ENCODE measurements at regions not wholly inside any gene's neighbourhood (a gene's known extent, or its start where the extent isn't known, plus 50 kb on each side); places are given as distances from the start of the nearest gene placed in this dataset.

DNA sequence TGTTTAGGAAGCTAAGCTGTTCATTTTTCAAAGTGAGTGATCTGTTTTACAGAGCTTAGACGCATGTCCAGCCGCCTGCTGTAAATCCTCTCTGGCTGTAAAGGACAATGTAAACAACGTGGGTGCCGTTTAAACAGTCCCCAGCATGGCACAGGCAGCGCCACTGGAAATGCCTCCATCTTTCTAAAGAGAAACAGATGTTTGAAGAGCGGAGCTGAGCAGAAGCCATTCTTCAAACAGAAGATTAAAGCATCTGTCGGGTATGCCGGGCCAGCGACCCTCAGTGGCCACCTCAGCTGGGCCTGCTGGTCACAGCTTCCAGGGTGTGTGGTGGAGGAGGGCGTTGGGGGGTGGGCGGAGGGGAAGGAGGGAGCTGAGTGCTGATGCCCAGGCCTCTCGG, 138.6 kb downstream of the ERMARD start:
- TF ChIP-seq SIN3A (IDR thresholded peaks at IDR 0.05; ENCODE audit: borderline replicate concordance, low read depth, low read length) (no peak), CTCF (IDR thresholded peaks at IDR 0.05) (no peak), MAX (IDR thresholded peaks at IDR 0.05; ENCODE audit: low read depth) (no peak), EP300 (IDR thresholded peaks at IDR 0.05; ENCODE audit: borderline replicate concordance in 1 of 2, low read depth in 1 of 2, low read length in 1 of 2) (no peak), ELF1 (IDR thresholded peaks at IDR 0.05) (no peak), NRF1 (IDR thresholded peaks at IDR 0.05; ENCODE audit: low read depth, low read length) (no peak), NFIC (IDR thresholded peaks at IDR 0.05; ENCODE audit: borderline replicate concordance) (no peak), YY1 (IDR thresholded peaks at IDR 0.05; ENCODE audit: low read depth) (no peak), SMC3 (IDR thresholded peaks at IDR 0.05; ENCODE audit: low read depth, low read length) (no peak), JUND (IDR thresholded peaks at IDR 0.05) (no peak), RCOR1 (IDR thresholded peaks at IDR 0.05; ENCODE audit: low read length) (no peak)
- TF ChIP-seq, protein P1, sequence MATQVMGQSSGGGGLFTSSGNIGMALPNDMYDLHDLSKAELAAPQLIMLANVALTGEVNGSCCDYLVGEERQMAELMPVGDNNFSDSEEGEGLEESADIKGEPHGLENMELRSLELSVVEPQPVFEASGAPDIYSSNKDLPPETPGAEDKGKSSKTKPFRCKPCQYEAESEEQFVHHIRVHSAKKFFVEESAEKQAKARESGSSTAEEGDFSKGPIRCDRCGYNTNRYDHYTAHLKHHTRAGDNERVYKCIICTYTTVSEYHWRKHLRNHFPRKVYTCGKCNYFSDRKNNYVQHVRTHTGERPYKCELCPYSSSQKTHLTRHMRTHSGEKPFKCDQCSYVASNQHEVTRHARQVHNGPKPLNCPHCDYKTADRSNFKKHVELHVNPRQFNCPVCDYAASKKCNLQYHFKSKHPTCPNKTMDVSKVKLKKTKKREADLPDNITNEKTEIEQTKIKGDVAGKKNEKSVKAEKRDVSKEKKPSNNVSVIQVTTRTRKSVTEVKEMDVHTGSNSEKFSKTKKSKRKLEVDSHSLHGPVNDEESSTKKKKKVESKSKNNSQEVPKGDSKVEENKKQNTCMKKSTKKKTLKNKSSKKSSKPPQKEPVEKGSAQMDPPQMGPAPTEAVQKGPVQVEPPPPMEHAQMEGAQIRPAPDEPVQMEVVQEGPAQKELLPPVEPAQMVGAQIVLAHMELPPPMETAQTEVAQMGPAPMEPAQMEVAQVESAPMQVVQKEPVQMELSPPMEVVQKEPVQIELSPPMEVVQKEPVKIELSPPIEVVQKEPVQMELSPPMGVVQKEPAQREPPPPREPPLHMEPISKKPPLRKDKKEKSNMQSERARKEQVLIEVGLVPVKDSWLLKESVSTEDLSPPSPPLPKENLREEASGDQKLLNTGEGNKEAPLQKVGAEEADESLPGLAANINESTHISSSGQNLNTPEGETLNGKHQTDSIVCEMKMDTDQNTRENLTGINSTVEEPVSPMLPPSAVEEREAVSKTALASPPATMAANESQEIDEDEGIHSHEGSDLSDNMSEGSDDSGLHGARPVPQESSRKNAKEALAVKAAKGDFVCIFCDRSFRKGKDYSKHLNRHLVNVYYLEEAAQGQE (IDR thresholded peaks at IDR 0.05; ENCODE audit: low read depth, low read length), result no peak

All from SK-N-SH (cell line).